Glutamatergic neuron (in vitro differentiated cells): ENCODE measurements at regions not wholly inside any gene's neighbourhood (a gene's known extent, or its start where the extent isn't known, plus 50 kb on each side); places are given as distances from the start of the nearest gene placed in this dataset.
"Not testable (repeated sequence)": the region's sequence is repeated elsewhere in the genome, so short reads cannot be mapped to it uniquely, and the experiment has no call there.

Experiments
- DNase-seq: peaks from one replicate; pipeline ENCODE4 v3.0.0; 2022
- H3K27ac Mint-ChIP-seq: one replicate; pipeline ENCODE4 v1.8.0; 2020; ENCODE audit warnings: mild to moderate bottlenecking, mixed read lengths, inconsistent platforms; ENCODE audit not compliant: unreplicated experiment
- H3K27me3 Mint-ChIP-seq: one replicate; pipeline ENCODE4 v1.8.0; 2020; ENCODE audit warnings: mild to moderate bottlenecking, moderate library complexity, mixed read lengths, inconsistent platforms; ENCODE audit not compliant: unreplicated experiment
- H3K36me3 Mint-ChIP-seq: one replicate; pipeline ENCODE4 v1.8.0; 2020; ENCODE audit warnings: mild to moderate bottlenecking, mixed read lengths, inconsistent platforms; ENCODE audit not compliant: unreplicated experiment
- H3K4me1 Mint-ChIP-seq: one replicate; pipeline ENCODE4 v1.8.0; 2020; ENCODE audit warnings: mild to moderate bottlenecking, low read depth, mixed read lengths, inconsistent platforms; ENCODE audit not compliant: unreplicated experiment
- H3K4me3 Mint-ChIP-seq: one replicate; pipeline ENCODE4 v1.8.0; 2020; ENCODE audit warnings: mild to moderate bottlenecking, mixed read lengths, inconsistent platforms; ENCODE audit not compliant: unreplicated experiment
- H3K9me3 Mint-ChIP-seq: one replicate; pipeline ENCODE4 v1.8.0; 2020; ENCODE audit warnings: mild to moderate bottlenecking, moderate library complexity, mixed read lengths, inconsistent platforms; ENCODE audit not compliant: unreplicated experiment
- CTCF ChIP-seq: fragments of 200-600 bp; sonication (generic); IDR thresholded peaks from one replicate; pipeline ENCODE4 v1.5.0; 2021; ENCODE audit not compliant: partially characterized antibody, unreplicated experiment

- no peak for TF ChIP-seq CTCF
- Mint-ChIP-seq H3K27ac (no peak overlapping the region), H3K4me3 (no peak overlapping the region), H3K36me3 (no peaks in the 10 kb centered on the region), H3K4me1 (peaks cover 2% of the 10 kb centered on the region), H3K9me3 (no peaks in the 10 kb centered on the region), H3K27me3 (no peaks in the 10 kb centered on the region)
- DNase-seq: no peak
Measured at GRCh38 chrY:18884748-18885147, 111.2 kb upstream of the HSFY2 start.

DNA sequence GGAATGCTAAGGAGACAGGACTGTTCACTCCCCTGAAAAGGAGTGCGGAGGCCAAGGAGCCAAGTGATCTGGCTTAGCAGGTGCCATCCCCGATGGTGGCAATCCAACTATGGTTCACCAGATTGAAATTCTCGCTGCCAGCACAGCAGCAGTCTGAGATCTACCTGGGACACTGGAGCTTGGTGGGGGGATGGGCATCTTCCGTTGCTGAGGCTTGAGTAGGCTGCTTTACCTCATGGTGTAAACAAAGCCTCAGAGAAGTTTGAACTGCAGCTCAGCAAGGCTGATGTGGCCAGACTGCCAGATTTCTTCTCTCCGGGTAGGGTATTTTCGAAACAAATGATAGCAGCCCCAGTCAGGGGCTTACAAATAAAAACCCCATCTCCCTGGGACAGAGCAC, 95.6 kb upstream of the HSFY2 start:
- H3K4me1 Mint-ChIP-seq, H3K36me3 Mint-ChIP-seq, H3K27ac Mint-ChIP-seq, H3K9me3 Mint-ChIP-seq, DNase-seq, H3K4me3 Mint-ChIP-seq, H3K27me3 Mint-ChIP-seq: not testable (repeated sequence)

DNA sequence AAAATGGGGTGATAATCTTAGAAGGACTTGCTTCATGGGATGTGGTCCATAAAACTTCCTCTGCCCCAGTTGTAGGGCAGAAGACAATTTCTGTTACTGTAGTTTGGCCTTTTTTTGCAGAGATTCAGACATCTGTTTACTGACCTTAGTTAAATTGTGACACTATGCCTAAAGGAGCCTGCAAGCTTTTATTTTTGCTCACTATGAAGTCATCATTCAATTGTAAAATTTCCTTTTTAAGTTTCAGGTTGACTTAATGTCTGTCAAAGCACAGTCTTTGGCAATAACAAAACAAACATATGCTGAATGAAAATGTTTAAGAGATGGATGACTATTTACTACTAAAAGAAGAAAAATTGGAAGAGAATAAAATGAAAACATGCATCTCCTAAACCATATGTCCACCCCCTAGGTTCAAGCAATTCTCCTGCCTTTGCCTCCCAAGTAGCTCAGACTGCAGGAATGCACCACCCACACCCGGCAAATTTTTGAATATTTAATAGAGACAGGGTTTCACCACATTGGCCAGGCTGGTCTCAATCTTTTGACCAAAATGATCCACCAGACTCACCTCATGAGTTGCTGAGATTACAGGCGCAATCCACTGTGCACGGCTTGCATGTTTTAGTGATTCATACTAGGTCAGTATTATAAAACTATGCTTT, 93.5 kb upstream of the HSFY2 start:
- not testable (repeated sequence) for H3K27ac Mint-ChIP-seq, DNase-seq, H3K4me1 Mint-ChIP-seq, H3K27me3 Mint-ChIP-seq, H3K9me3 Mint-ChIP-seq, H3K36me3 Mint-ChIP-seq, H3K4me3 Mint-ChIP-seq

DNA sequence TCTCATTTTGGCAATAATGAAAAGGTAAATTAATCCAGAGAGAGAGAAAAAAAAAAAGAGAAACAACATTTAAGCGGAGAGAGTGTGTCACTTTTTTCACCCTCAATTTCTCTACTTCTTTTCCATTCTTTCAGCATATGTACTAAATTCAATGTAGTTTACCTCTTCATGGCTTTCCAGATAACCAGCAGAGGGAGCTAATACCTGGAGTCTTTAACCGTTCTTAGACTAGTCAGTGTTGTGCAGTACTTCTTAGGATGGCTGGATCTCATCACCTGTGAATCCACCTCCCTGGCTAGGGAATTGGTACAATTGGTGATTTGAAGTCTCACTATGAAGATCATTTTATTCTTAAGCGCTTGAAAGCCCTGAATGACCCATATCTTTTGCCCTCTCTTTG, 87.3 kb upstream of the HSFY2 start:
- not testable (repeated sequence) for H3K27me3 Mint-ChIP-seq, H3K4me3 Mint-ChIP-seq, H3K9me3 Mint-ChIP-seq, H3K4me1 Mint-ChIP-seq, H3K36me3 Mint-ChIP-seq, H3K27ac Mint-ChIP-seq, DNase-seq

GRCh38 chrY:18858484-18859191, 85.1 kb upstream of the HSFY2 start:
- H3K36me3 Mint-ChIP-seq, DNase-seq, H3K9me3 Mint-ChIP-seq, H3K4me3 Mint-ChIP-seq, H3K27ac Mint-ChIP-seq, H3K4me1 Mint-ChIP-seq, H3K27me3 Mint-ChIP-seq: not testable (repeated sequence)

DNA sequence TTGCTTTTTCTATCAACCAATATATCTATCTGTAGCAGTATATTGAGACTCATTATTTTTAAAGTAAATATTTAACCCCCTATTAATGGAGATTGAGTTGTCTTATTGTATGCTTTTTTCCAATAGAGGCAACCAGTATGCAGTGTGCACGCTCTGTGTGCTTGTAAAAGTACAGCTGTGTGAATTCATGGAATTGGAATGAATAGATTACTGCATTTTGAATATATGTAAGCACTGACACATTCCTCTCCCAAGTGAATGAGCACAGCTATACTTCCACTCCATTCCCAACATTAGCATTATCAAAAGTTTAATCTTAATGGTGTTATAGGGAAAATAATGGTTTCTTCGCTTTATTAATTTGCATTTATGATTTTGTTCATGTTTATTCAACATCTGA, 81.6 kb upstream of the HSFY2 start:
- not testable (repeated sequence) for H3K36me3 Mint-ChIP-seq, DNase-seq, H3K9me3 Mint-ChIP-seq, H3K27ac Mint-ChIP-seq, H3K4me3 Mint-ChIP-seq, H3K4me1 Mint-ChIP-seq, H3K27me3 Mint-ChIP-seq

- not testable (repeated sequence) for H3K4me3 Mint-ChIP-seq, H3K27ac Mint-ChIP-seq, DNase-seq, H3K4me1 Mint-ChIP-seq, H3K27me3 Mint-ChIP-seq, H3K36me3 Mint-ChIP-seq, H3K9me3 Mint-ChIP-seq
Measured at GRCh38 chrY:18853323-18853722, 79.8 kb upstream of the HSFY2 start.

DNA sequence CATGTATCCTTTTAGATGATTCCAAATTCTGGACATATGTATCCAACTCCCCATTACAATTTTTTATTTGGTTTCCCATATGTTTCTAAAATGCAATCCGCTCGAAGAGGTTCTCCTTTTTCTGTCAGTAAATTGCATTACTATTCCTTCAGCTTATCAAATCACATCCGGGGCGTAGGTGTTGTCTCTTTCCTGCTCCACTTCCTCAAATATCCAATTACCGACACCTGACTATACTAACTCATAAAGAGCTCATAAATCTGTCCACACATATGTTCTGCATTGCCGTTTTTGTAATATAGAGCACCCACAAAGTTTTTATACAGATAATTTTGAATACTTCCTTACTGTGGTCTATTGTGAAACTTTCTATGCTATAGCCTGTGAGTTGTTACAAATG, 63.1 kb upstream of the HSFY2 start:
- H3K4me1 Mint-ChIP-seq, H3K4me3 Mint-ChIP-seq, H3K27ac Mint-ChIP-seq, H3K9me3 Mint-ChIP-seq, H3K27me3 Mint-ChIP-seq, DNase-seq, H3K36me3 Mint-ChIP-seq: not testable (repeated sequence)
